ENCODE measurements at regions not wholly inside any gene's neighbourhood (a gene's known extent, or its start where the extent isn't known, plus 50 kb on each side); places are given as distances from the start of the nearest gene placed in this dataset.

DNA sequence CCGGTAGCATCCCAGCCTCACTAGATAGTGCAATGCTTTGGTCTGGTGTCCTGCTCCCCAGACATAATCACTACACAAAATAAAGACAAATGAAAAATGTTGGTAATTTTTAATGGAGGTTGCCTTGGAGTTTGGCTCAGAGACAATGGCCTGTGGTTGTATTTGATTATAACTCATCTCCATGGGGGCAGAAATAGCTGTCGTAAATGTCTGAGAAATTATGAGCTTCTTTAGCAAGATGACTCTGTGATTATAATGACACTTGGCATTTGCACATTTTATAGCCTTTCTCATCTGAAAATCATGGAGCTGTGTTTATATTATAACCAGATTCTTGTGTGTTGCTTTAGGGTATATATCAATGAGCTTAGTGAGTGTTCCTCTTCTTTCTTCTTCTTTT lies 1779.7 kb upstream of the CELF4 start:
- Histone ChIP-seq H3K9me2 (replicated peaks; ENCODE audit: low read length) (no peaks in the 10 kb centered on the region), H3K9ac (ENCODE audit: low read length) (no peak overlapping the region), H2AFZ (ENCODE audit: low read length) (no peak overlapping the region), H3K4me3 (ENCODE audit: low read length) (no peak overlapping the region), H3K4me1 (ENCODE audit: insufficient read depth, low read length) (no peaks in the 10 kb centered on the region), H3K9me3 (ENCODE audit: low read length) (no peaks in the 10 kb centered on the region), H3K27ac (ENCODE audit: low read length) (no peak overlapping the region), H3K36me3 (ENCODE audit: low read depth, low read length) (no peaks in the 10 kb centered on the region), H3K79me2 (ENCODE audit: low read length) (no peaks in the 10 kb centered on the region), H3K27me3 (ENCODE audit: low read length) (no peaks in the 10 kb centered on the region), H4K20me1 (ENCODE audit: low read length) (no peaks in the 10 kb centered on the region), H3K4me2 (ENCODE audit: low read length) (no peak overlapping the region), H3F3A (ENCODE audit: low read length, unreplicated experiment) (no peaks in the 10 kb centered on the region)
- intact Hi-C loops (cut with micrococcal nuclease): no loop called here
- ATAC-seq: no peak
- BruUV-seq (replicated peaks): no TSS peak
- DNase-seq: no peak
- TF ChIP-seq, protein P1, sequence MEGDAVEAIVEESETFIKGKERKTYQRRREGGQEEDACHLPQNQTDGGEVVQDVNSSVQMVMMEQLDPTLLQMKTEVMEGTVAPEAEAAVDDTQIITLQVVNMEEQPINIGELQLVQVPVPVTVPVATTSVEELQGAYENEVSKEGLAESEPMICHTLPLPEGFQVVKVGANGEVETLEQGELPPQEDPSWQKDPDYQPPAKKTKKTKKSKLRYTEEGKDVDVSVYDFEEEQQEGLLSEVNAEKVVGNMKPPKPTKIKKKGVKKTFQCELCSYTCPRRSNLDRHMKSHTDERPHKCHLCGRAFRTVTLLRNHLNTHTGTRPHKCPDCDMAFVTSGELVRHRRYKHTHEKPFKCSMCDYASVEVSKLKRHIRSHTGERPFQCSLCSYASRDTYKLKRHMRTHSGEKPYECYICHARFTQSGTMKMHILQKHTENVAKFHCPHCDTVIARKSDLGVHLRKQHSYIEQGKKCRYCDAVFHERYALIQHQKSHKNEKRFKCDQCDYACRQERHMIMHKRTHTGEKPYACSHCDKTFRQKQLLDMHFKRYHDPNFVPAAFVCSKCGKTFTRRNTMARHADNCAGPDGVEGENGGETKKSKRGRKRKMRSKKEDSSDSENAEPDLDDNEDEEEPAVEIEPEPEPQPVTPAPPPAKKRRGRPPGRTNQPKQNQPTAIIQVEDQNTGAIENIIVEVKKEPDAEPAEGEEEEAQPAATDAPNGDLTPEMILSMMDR (conservative IDR thresholded peaks at IDR 0.05; ENCODE audit: low read depth, low read length): no peak
- no peak for TF ChIP-seq EZH2 (IDR thresholded peaks at IDR 0.05; ENCODE audit: low read length, unreplicated experiment)
- no peak for TF ChIP-seq EZH2phosphoT487 (IDR thresholded peaks at IDR 0.05; ENCODE audit: borderline replicate concordance, low read length)
- CTCF ChIA-PET: no interaction called here
- POLR2A ChIA-PET (ENCODE audit: unreplicated experiment): no interaction called here

DNA sequence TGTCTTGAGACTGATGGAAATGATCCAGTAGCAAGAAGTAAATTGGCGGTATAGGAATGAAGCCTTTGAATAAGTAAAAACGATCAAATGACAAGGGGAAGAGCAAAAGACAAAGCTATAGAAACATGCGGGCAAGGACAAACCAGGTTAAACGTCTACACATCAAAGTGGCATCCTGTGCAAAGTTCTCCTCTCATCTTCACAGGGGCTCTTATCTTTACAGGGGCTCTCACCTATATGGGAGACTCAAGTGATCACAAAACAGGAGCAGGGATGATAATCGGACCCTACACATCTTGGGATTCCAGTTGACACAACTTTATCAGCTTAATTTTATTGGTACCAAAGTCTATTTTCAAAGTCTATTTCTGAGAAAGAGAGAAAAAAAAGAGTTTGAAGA lies 1778.9 kb upstream of the CELF4 start:
- no peak for DNase-seq
- ATAC-seq: no peak
- H4K20me1 ChIP-seq (ENCODE audit: low read length): no peaks in the 10 kb centered on the region
- POLR2A ChIA-PET (ENCODE audit: unreplicated experiment): no interaction called here
- no peak overlapping the region for H3K27ac ChIP-seq (ENCODE audit: low read length)
- H3K36me3 ChIP-seq (ENCODE audit: low read depth, low read length): no peaks in the 10 kb centered on the region
- H3K9me3 ChIP-seq (ENCODE audit: low read length): no peaks in the 10 kb centered on the region
- no peak overlapping the region for H3K4me3 ChIP-seq (ENCODE audit: low read length)
- no peaks in the 10 kb centered on the region for H3K4me1 ChIP-seq (ENCODE audit: insufficient read depth, low read length)
- no TSS peak for BruUV-seq (replicated peaks)
- CTCF ChIA-PET: no interaction called here
- H3K27me3 ChIP-seq (ENCODE audit: low read length): no peaks in the 10 kb centered on the region
- intact Hi-C loops (cut with micrococcal nuclease): no loop called here
- no peaks in the 10 kb centered on the region for H3F3A ChIP-seq (ENCODE audit: low read length, unreplicated experiment)
- no peak overlapping the region for H3K9ac ChIP-seq (ENCODE audit: low read length)
- H3K9me2 ChIP-seq (replicated peaks; ENCODE audit: low read length): no peaks in the 10 kb centered on the region
- no peak overlapping the region for H3K4me2 ChIP-seq (ENCODE audit: low read length)
- H3K79me2 ChIP-seq (ENCODE audit: low read length): no peaks in the 10 kb centered on the region
- TF ChIP-seq EZH2 (IDR thresholded peaks at IDR 0.05; ENCODE audit: low read length, unreplicated experiment) (no peak), EZH2phosphoT487 (IDR thresholded peaks at IDR 0.05; ENCODE audit: borderline replicate concordance, low read length) (no peak)
- TF ChIP-seq, protein P1 (conservative IDR thresholded peaks at IDR 0.05; ENCODE audit: low read depth, low read length): no peak
- no peak overlapping the region for H2AFZ ChIP-seq (ENCODE audit: low read length)

DNA sequence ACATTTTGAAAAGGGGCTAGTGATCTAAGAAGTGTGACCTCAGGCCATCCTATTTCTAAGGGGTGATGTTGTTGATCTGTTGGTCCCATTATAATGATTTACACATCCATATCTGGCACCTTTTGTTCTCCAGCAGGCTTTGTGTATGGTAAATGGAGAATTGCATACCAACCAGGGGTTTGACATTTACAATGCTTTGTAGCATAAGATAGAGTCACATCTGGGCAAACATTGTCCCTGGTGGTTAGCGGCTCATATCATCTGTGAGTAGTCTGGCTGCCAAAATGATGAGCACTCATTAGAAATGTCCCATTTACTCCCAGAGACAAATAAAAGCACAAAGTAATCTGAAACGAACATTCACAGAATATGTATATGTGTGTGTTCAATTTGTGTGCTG lies 1775.5 kb upstream of the CELF4 start:
- Histone ChIP-seq H2AFZ (ENCODE audit: low read length) (no peak overlapping the region), H3K27ac (ENCODE audit: low read length) (no peak overlapping the region), H3K36me3 (ENCODE audit: low read depth, low read length) (no peaks in the 10 kb centered on the region), H3K79me2 (ENCODE audit: low read length) (no peaks in the 10 kb centered on the region), H3K9me2 (replicated peaks; ENCODE audit: low read length) (no peaks in the 10 kb centered on the region), H4K20me1 (ENCODE audit: low read length) (no peaks in the 10 kb centered on the region), H3K27me3 (ENCODE audit: low read length) (no peaks in the 10 kb centered on the region), H3K4me2 (ENCODE audit: low read length) (no peak overlapping the region), H3K9ac (ENCODE audit: low read length) (no peak overlapping the region), H3K4me3 (ENCODE audit: low read length) (no peak overlapping the region), H3K9me3 (ENCODE audit: low read length) (no peaks in the 10 kb centered on the region), H3F3A (ENCODE audit: low read length, unreplicated experiment) (no peaks in the 10 kb centered on the region), H3K4me1 (ENCODE audit: insufficient read depth, low read length) (no peaks in the 10 kb centered on the region)
- ATAC-seq: no peak
- TF ChIP-seq EZH2phosphoT487 (IDR thresholded peaks at IDR 0.05; ENCODE audit: borderline replicate concordance, low read length) (no peak), EZH2 (IDR thresholded peaks at IDR 0.05; ENCODE audit: low read length, unreplicated experiment) (no peak)
- TF ChIP-seq, protein P1 (conservative IDR thresholded peaks at IDR 0.05; ENCODE audit: low read depth, low read length): no peak
- no TSS peak for BruUV-seq (replicated peaks)
- ChIA-PET POLR2A (ENCODE audit: unreplicated experiment) (no interaction called here), CTCF (no interaction called here)
- no peak for DNase-seq
- intact Hi-C loops (cut with micrococcal nuclease): no loop called here
